ENCODE measurements at regions not wholly inside any gene's neighbourhood (a gene's known extent, or its start where the extent isn't known, plus 50 kb on each side); places are given as distances from the start of the nearest gene placed in this dataset.

- H3K9me2 ChIP-seq (replicated peaks; ENCODE audit: control insufficient read depth, low read length): no peaks in the 10 kb centered on the region
- H4K20me1 ChIP-seq (ENCODE audit: control insufficient read depth, insufficient read depth, low read depth, low read length): no peaks in the 10 kb centered on the region
- H3K36me3 ChIP-seq (ENCODE audit: control insufficient read depth, low read length): no peaks in the 10 kb centered on the region
- H3F3A ChIP-seq (ENCODE audit: control insufficient read depth, insufficient read depth): no peaks in the 10 kb centered on the region
- no peaks in the 10 kb centered on the region for H3K27me3 ChIP-seq (ENCODE audit: control insufficient read depth, low read length)
- no peaks in the 10 kb centered on the region for H3K4me1 ChIP-seq (ENCODE audit: control insufficient read depth, low read length)
- no peak overlapping the region for H3K4me2 ChIP-seq (ENCODE audit: low read length)
- H3K79me2 ChIP-seq (ENCODE audit: control insufficient read depth, low read length): no peaks in the 10 kb centered on the region
- H3K9me3 ChIP-seq (ENCODE audit: control insufficient read depth, insufficient read depth, low read length): no peaks in the 10 kb centered on the region
- no peak for TF ChIP-seq EZH2phosphoT487 (IDR thresholded peaks at IDR 0.05; ENCODE audit: borderline replicate concordance, low read length)
- no peak overlapping the region for H3K27ac ChIP-seq (ENCODE audit: low read depth, low read length)
- no peak overlapping the region for H3K4me3 ChIP-seq (ENCODE audit: low read length)
Measured at GRCh38 chr6:164661716-164662115, 647.7 kb downstream of the C6orf118 start.

DNA sequence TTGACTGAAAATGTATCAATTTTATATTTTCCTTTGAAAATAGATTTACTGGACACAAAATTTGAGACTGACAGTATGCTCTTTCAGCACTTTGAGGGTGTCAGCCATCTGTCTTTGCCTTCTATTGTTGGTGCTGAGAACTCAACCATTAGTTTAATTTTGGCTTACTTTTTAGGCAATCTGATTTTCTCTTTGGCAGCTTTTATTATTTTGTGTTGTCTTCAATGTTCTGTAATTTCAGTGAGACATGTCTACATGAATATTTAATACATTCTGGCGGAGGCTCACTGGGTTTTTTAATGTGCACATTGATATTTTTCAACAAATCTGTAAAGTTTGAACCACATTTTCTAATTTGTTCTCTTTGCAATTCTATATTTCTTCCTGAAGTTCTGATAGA, 648.6 kb downstream of the C6orf118 start:
- Histone ChIP-seq H3F3A (ENCODE audit: control insufficient read depth, insufficient read depth) (no peaks in the 10 kb centered on the region), H3K36me3 (ENCODE audit: control insufficient read depth, low read length) (no peaks in the 10 kb centered on the region), H3K4me2 (ENCODE audit: low read length) (no peak overlapping the region), H3K79me2 (ENCODE audit: control insufficient read depth, low read length) (no peaks in the 10 kb centered on the region), H3K9me3 (ENCODE audit: control insufficient read depth, insufficient read depth, low read length) (no peaks in the 10 kb centered on the region), H3K27ac (ENCODE audit: low read depth, low read length) (no peak overlapping the region), H3K9me2 (replicated peaks; ENCODE audit: control insufficient read depth, low read length) (no peaks in the 10 kb centered on the region), H3K27me3 (ENCODE audit: control insufficient read depth, low read length) (no peaks in the 10 kb centered on the region), H3K4me1 (ENCODE audit: control insufficient read depth, low read length) (no peaks in the 10 kb centered on the region), H3K4me3 (ENCODE audit: low read length) (no peak overlapping the region), H4K20me1 (ENCODE audit: control insufficient read depth, insufficient read depth, low read depth, low read length) (no peaks in the 10 kb centered on the region)
- no peak for TF ChIP-seq CTCF (IDR thresholded peaks at IDR 0.05; ENCODE audit: low read depth, low read length, poor library complexity, severe bottlenecking)
- TF ChIP-seq EZH2phosphoT487 (IDR thresholded peaks at IDR 0.05; ENCODE audit: borderline replicate concordance, low read length): no peak

GRCh38 chr6:164640956-164641355, 668.4 kb downstream of the C6orf118 start:
- no peaks in the 10 kb centered on the region for H4K20me1 ChIP-seq (ENCODE audit: control insufficient read depth, insufficient read depth, low read depth, low read length)
- H3K4me2 ChIP-seq (ENCODE audit: low read length): no peak overlapping the region
- no peaks in the 10 kb centered on the region for H3K79me2 ChIP-seq (ENCODE audit: control insufficient read depth, low read length)
- no peaks in the 10 kb centered on the region for H3K36me3 ChIP-seq (ENCODE audit: control insufficient read depth, low read length)
- H3K4me1 ChIP-seq (ENCODE audit: control insufficient read depth, low read length): 0 out of 2 replicates have a peak, but pooled peaks cover 2% of the 10 kb centered on the region
- TF ChIP-seq CTCF (IDR thresholded peaks at IDR 0.05; ENCODE audit: low read depth, low read length, poor library complexity, severe bottlenecking): no peak
- TF ChIP-seq EZH2phosphoT487 (IDR thresholded peaks at IDR 0.05; ENCODE audit: borderline replicate concordance, low read length): no peak
- no peaks in the 10 kb centered on the region for H3F3A ChIP-seq (ENCODE audit: control insufficient read depth, insufficient read depth)
- H3K4me3 ChIP-seq (ENCODE audit: low read length): no peak overlapping the region
- H3K9me2 ChIP-seq (replicated peaks; ENCODE audit: control insufficient read depth, low read length): no peaks in the 10 kb centered on the region
- no peaks in the 10 kb centered on the region for H3K27me3 ChIP-seq (ENCODE audit: control insufficient read depth, low read length)
- H3K9me3 ChIP-seq (ENCODE audit: control insufficient read depth, insufficient read depth, low read length): no peaks in the 10 kb centered on the region
- H3K27ac ChIP-seq (ENCODE audit: low read depth, low read length): no peak overlapping the region

DNA sequence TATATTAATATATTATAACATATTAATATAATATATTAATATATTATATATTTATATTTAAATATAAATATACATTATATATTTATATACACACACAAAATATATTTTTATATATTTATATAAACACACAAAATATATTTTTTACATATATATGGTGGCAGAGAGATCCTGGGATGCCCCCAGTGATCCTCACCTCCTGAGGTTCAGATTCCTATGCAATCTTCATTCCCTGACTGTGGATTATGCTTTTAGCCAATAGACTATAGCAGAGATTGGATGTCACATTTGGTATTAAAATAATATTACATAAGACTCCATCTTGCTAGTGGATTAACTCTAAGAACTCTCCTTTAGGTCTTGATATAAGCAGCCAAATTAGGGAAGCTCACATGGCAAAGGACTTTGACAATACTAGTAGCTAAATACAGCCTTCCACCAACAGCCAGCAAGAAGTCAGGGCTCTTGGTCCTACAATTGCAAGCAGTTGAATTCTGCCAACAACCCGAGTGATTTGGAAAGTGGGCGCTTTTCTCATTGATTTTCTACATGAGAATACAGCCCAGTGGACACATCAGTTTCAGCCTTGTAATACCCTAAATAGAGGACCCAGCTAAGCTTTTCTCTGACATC, 681.0 kb downstream of the C6orf118 start:
- Histone ChIP-seq H3K79me2 (ENCODE audit: control insufficient read depth, low read length) (no peaks in the 10 kb centered on the region), H3K27me3 (ENCODE audit: control insufficient read depth, low read length) (no peaks in the 10 kb centered on the region), H3K9me2 (replicated peaks; ENCODE audit: control insufficient read depth, low read length) (no peaks in the 10 kb centered on the region), H3K9me3 (ENCODE audit: control insufficient read depth, insufficient read depth, low read length) (no peaks in the 10 kb centered on the region), H3K4me1 (ENCODE audit: control insufficient read depth, low read length) (no peaks in the 10 kb centered on the region), H3K27ac (ENCODE audit: low read depth, low read length) (no peak overlapping the region), H3K4me2 (ENCODE audit: low read length) (no peak overlapping the region), H3K4me3 (ENCODE audit: low read length) (no peak overlapping the region), H3F3A (ENCODE audit: control insufficient read depth, insufficient read depth) (no peaks in the 10 kb centered on the region), H3K36me3 (ENCODE audit: control insufficient read depth, low read length) (no peaks in the 10 kb centered on the region), H4K20me1 (ENCODE audit: control insufficient read depth, insufficient read depth, low read depth, low read length) (no peaks in the 10 kb centered on the region)
- TF ChIP-seq CTCF (IDR thresholded peaks at IDR 0.05; ENCODE audit: low read depth, low read length, poor library complexity, severe bottlenecking) (no peak), EZH2phosphoT487 (IDR thresholded peaks at IDR 0.05; ENCODE audit: borderline replicate concordance, low read length) (no peak)
